K562 (cell line): ENCODE measurements at regions not wholly inside any gene's neighbourhood (a gene's known extent, or its start where the extent isn't known, plus 50 kb on each side); places are given as distances from the start of the nearest gene placed in this dataset.

Source experiments
- ATAC-seq: fragments of 200-7000 bp; cut with Tn5 transposase; 3 replicates; pipeline ENCODE4 v1.9.1; 2020; ENCODE audit warnings: moderate library complexity
- BruUV-seq: library from RNA; stranded (reverse); fragments of 400-500 nt; replicated peaks from 2 replicates; lab custom pipeline; 2021; lab: Mats Ljungman, UMichigan
- CTCF ChIA-PET: fragments of 300-600 bp; formaldehyde crosslinking; extraction: SDS; loops from one replicate; lab custom pipeline; 2021; ENCODE audit warnings: low intra/inter-chr PET ratio; lab: Yijun Ruan, JAX
- POLR2A ChIA-PET: fragments of 300-600, 350-650 bp; sonication (Branson Sonifier 250); formaldehyde crosslinking; extraction: SDS; loops from one replicate; lab custom pipeline; 2021; ENCODE audit warnings: antibody characterized with exemption, inconsistent platforms; lab: Yijun Ruan, JAX
- DNase-seq, 4 experiments: peaks; one replicate each; pipeline versions ENCODE4 v3.0.0 to v3.0.0-alpha.2; 2011 to 2018; ENCODE audit warnings: low spot score in 3 of 4, mixed read lengths in 3 of 4; ENCODE audit errors: extremely low read depth in 1 of 4
- FAIRE-seq: peaks from 2 replicates; lab custom pipeline; 2011; peaks lifted over from hg19 to GRCh38; lab: Jason Lieb, UNC
- H2AFZ ChIP-seq: 2 replicates; pipeline ENCODE4 v1.6.0; 2011; ENCODE audit warnings: low read depth, low read length, control low read depth, inconsistent platforms
- H3K27ac ChIP-seq: fragments of 200-600 bp; 3 replicates; pipeline ENCODE4 v1.8.0; 2011; ENCODE audit warnings: low read depth, mild to moderate bottlenecking, control low read depth, inconsistent platforms, low read length, moderate library complexity, mixed read lengths; ENCODE audit errors: extremely low read depth
- H3K27me3 ChIP-seq, 2 experiments: fragments of 300-600 bp in 1 of 2; 2 replicates in 1 of 2; 3 replicates in 1 of 2; pipeline versions ENCODE4 v1.6.0 to v1.8.0; 2011; ENCODE audit warnings: inconsistent platforms in 2 of 2, low read length in 2 of 2, mild to moderate bottlenecking in 1 of 2, mixed read lengths in 1 of 2, moderate library complexity in 1 of 2; ENCODE audit not compliant: control insufficient read depth in 2 of 2, insufficient read depth in 2 of 2
- H3K36me3 ChIP-seq: fragments of 300-600 bp; 3 replicates; pipeline ENCODE4 v1.8.0; 2011; ENCODE audit warnings: mild to moderate bottlenecking, low read length, inconsistent platforms; ENCODE audit not compliant: control insufficient read depth, insufficient read depth
- H3K4me1 ChIP-seq, 2 experiments: fragments of 200-600 bp in 1 of 2; replicated peaks in 1 of 2; 2 replicates in 1 of 2; 3 replicates in 1 of 2; pipeline versions ENCODE4 v1.5.1 to v1.8.0; 2011; ENCODE audit warnings: inconsistent platforms in 2 of 2, low read length in 2 of 2, mild to moderate bottlenecking in 1 of 2, mixed read lengths in 1 of 2, moderate library complexity in 1 of 2; ENCODE audit not compliant: control insufficient read depth in 2 of 2, insufficient read depth in 2 of 2
- H3K4me2 ChIP-seq: 2 replicates; pipeline ENCODE4 v1.6.1; 2011; ENCODE audit warnings: low read length, control low read depth, inconsistent platforms, mixed read lengths; ENCODE audit not compliant: insufficient read depth
- H3K4me3 ChIP-seq: fragments of 200-600 bp; sonication (generic), shearing (Covaris generic); 2 replicates; pipeline ENCODE4 v1.5.1; 2016; ENCODE audit warnings: control low read depth, inconsistent platforms
- H3K79me2 ChIP-seq: fragments of 200-600 bp; 3 replicates; pipeline ENCODE4 v1.8.0; 2011; ENCODE audit warnings: low read length, inconsistent platforms; ENCODE audit not compliant: control insufficient read depth, insufficient read depth
- H3K9ac ChIP-seq, 2 experiments: 2 replicates each; pipeline versions ENCODE4 v1.6.0 to v1.6.1; 2011; ENCODE audit warnings: low read depth in 2 of 2, low read length in 2 of 2, control low read depth in 1 of 2, inconsistent platforms in 1 of 2, mild to moderate bottlenecking in 1 of 2, mixed read lengths in 1 of 2; ENCODE audit not compliant: insufficient read depth in 1 of 2
- H3K9me1 ChIP-seq: one replicate; pipeline ENCODE4 v1.6.0; 2011; ENCODE audit warnings: inconsistent platforms, mild to moderate bottlenecking, low read length, moderate library complexity; ENCODE audit not compliant: control insufficient read depth, insufficient read depth
- H3K9me3 ChIP-seq: replicated peaks from 2 replicates; pipeline ENCODE4 v1.5.1; 2011; ENCODE audit warnings: low read depth, low read length, inconsistent platforms; ENCODE audit not compliant: control insufficient read depth, insufficient read depth
- H4K20me1 ChIP-seq: replicated peaks from 2 replicates; pipeline ENCODE4 v1.6.1; 2011; ENCODE audit warnings: low read length, inconsistent platforms, mixed read lengths; ENCODE audit not compliant: control insufficient read depth, insufficient read depth
- C11orf30 ChIP-seq: fragments of 450-650 bp; IDR thresholded peaks from 2 replicates; pipeline ENCODE4 v1.6.1; 2016; ENCODE audit warnings: low read depth, mild to moderate bottlenecking
- FIP1L1 ChIP-seq: fragments of 200-400 bp; formaldehyde crosslinking; IDR thresholded peaks from 2 replicates; pipeline ENCODE4 v1.6.1; 2018; ENCODE audit warnings: mild to moderate bottlenecking, low read depth, low read length; ENCODE audit not compliant: poor library complexity, severe bottlenecking
- PTBP1 ChIP-seq: fragments of 200-400 bp; formaldehyde crosslinking; IDR thresholded peaks from 2 replicates; pipeline ENCODE4 v1.6.1; 2017; ENCODE audit warnings: low read depth, low read length
- PURB ChIP-seq: sonication (generic); formaldehyde crosslinking; IDR thresholded peaks from 2 replicates; pipeline ENCODE4 v1.9.0; 2021; ENCODE audit warnings: low read depth, mild to moderate bottlenecking, missing genetic modification reagents
- TCF7L2 ChIP-seq: fragments of 150-350 bp; IDR thresholded peaks from 2 replicates; pipeline ENCODE4 v1.6.1; 2016; ENCODE audit warnings: low read depth, mild to moderate bottlenecking, low read length, moderate library complexity
- ZBTB8A ChIP-seq: fragments of 450-650 bp; IDR thresholded peaks from 2 replicates; pipeline ENCODE4 v1.6.1; 2018; ENCODE audit warnings: mild to moderate bottlenecking, moderate library complexity; ENCODE audit not compliant: partially characterized antibody
- ZNF76 ChIP-seq: fragments of 250-450 bp; sonication (Bioruptor Pico); IDR thresholded peaks from 2 replicates; pipeline ENCODE4 v1.4.0; 2020; ENCODE audit warnings: mild to moderate bottlenecking, moderate library complexity, borderline replicate concordance
- in situ Hi-C: fragments of 300-500 bp; cut with MboI; formaldehyde crosslinking; loops from 4 replicates; pipeline ENCODE4 v1.15.0; 2018; ENCODE audit warnings: inconsistent platforms, mixed read lengths
- intact Hi-C: fragments of 100-400 bp; cut with micrococcal nuclease; formaldehyde crosslinking; loops from 2 replicates; pipeline ENCODE4 v1.14.2; 2022
- TF ChIP-seq, protein P1 (sequence below): fragments of 200-800 bp; sonication (Bioruptor generic); IDR thresholded peaks from 2 replicates; pipeline ENCODE4 v1.6.1; 2017; ENCODE audit warnings: missing genetic modification characterization, missing compliant biosample characterization
- TF ChIP-seq, protein P2 (sequence below), 3 experiments: fragments of 200-800 bp in 1 of 3; fragments of 250-450 bp in 1 of 3; fragments of 450-650 bp in 1 of 3; sonication (Bioruptor Pico) in 1 of 3; sonication (Bioruptor generic) in 1 of 3; formaldehyde crosslinking in 1 of 3; IDR thresholded peaks; 2 replicates each; pipeline versions ENCODE4 v1.6.1 to v1.8.0; 2016 to 2022; ENCODE audit warnings: mild to moderate bottlenecking in 2 of 3, missing genetic modification characterization in 2 of 3, missing compliant biosample characterization in 1 of 3, moderate library complexity in 1 of 3

DNA sequence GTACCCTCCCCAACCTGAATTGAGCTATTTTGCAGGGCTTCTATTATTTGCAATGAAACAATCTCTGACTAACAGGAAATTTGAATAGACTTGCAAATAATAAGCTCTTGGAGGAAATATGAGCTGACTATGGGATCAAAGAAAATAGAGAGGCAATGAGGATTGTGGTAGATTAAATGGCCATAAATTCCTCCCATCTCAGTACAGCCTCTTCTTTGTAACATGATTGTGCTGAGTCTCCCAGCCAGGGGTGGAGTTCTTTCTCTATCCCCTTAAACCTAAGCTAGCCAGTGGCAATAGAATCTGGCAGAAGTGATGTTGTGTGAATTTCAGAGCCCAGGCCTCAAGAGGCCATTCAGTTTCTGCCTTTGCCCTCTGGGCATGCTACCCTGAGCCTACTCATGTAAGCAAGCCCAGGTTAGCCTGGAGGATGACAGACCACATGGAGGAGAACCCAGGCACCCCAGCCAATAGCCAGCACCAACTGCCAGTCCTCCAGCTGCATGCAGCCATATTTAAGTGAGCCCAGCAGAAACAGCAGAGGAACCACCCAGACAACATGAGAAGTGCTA lies 86.8 kb upstream of the TP53I11 start:
- in situ Hi-C loops = no loop called here
- no peaks in the 10 kb centered on the region for H3K9me3 ChIP-seq

More for the DNA sequence above, 86.8 kb upstream of the TP53I11 start:
- POLR2A ChIA-PET = no interaction called here
- Histone ChIP-seq H3K27ac (no peak overlapping the region), H4K20me1 (peaks cover 6% of the 10 kb centered on the region; the same call in 1 of the 2 replicates), H3K4me1 (no peaks in the 10 kb centered on the region), H3K4me2 (no peak overlapping the region), H3K79me2 (no peaks in the 10 kb centered on the region), H2AFZ (no peak overlapping the region), H3K27me3 (no peaks in the 10 kb centered on the region), H3K9me1 (no peaks in the 10 kb centered on the region), H3K4me3 (no peak overlapping the region), H3K36me3 (no peaks in the 10 kb centered on the region)
- no peak for ATAC-seq
- FAIRE-seq = no peak
- CTCF ChIA-PET = interaction anchor here (0.7 kb wide), 1 partner anchor 390 kb away, joined by 3 read pairs; no protein-coding TSS in a partner anchor
- DNase-seq = no peak
- BruUV-seq = no TSS peak
- intact Hi-C loops = no loop called here
- TF ChIP-seq, protein P1, sequence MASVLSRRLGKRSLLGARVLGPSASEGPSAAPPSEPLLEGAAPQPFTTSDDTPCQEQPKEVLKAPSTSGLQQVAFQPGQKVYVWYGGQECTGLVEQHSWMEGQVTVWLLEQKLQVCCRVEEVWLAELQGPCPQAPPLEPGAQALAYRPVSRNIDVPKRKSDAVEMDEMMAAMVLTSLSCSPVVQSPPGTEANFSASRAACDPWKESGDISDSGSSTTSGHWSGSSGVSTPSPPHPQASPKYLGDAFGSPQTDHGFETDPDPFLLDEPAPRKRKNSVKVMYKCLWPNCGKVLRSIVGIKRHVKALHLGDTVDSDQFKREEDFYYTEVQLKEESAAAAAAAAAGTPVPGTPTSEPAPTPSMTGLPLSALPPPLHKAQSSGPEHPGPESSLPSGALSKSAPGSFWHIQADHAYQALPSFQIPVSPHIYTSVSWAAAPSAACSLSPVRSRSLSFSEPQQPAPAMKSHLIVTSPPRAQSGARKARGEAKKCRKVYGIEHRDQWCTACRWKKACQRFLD (CRISPR knock-in tag) = no peak
- TF ChIP-seq ZNF76 (CRISPR knock-in tag) (no peak), PURB (CRISPR knock-in tag) (no peak), ZBTB8A (no peak), FIP1L1 (no peak), PTBP1 (no peak), C11orf30 (no peak), TCF7L2 (no peak)
- TF ChIP-seq, protein P2, sequence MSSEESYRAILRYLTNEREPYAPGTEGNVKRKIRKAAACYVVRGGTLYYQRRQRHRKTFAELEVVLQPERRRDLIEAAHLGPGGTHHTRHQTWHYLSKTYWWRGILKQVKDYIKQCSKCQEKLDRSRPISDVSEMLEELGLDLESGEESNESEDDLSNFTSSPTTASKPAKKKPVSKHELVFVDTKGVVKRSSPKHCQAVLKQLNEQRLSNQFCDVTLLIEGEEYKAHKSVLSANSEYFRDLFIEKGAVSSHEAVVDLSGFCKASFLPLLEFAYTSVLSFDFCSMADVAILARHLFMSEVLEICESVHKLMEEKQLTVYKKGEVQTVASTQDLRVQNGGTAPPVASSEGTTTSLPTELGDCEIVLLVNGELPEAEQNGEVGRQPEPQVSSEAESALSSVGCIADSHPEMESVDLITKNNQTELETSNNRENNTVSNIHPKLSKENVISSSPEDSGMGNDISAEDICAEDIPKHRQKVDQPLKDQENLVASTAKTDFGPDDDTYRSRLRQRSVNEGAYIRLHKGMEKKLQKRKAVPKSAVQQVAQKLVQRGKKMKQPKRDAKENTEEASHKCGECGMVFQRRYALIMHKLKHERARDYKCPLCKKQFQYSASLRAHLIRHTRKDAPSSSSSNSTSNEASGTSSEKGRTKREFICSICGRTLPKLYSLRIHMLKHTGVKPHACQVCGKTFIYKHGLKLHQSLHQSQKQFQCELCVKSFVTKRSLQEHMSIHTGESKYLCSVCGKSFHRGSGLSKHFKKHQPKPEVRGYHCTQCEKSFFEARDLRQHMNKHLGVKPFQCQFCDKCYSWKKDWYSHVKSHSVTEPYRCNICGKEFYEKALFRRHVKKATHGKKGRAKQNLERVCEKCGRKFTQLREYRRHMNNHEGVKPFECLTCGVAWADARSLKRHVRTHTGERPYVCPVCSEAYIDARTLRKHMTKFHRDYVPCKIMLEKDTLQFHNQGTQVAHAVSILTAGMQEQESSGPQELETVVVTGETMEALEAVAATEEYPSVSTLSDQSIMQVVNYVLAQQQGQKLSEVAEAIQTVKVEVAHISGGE (CRISPR knock-in tag; IDR thresholded peaks at IDR 0.05) = no peak
- TF ChIP-seq, all 486 proteins: peak for 0
- H3K9ac ChIP-seq = no peak overlapping the region
